HG03060 (cell line): ENCODE measurements at regions not wholly inside any gene's neighbourhood (a gene's known extent, or its start where the extent isn't known, plus 50 kb on each side); places are given as distances from the start of the nearest gene placed in this dataset.
A peak's percentile ranks its signal among the peaks of the same experiment; 100 is the strongest.
"Not testable (repeated sequence)": the region's sequence is repeated elsewhere in the genome, so short reads cannot be mapped to it uniquely, and the experiment has no call there.

Experiments
- ATAC-seq: cut with Tn5 transposase; IDR thresholded peaks from one replicate; pipeline ENCODE4 v1.9.1; 2021; ENCODE audit warnings: low read depth, moderate number of reproducible peaks; ENCODE audit not compliant: unreplicated experiment

- ATAC-seq: not testable (repeated sequence)
Measured at GRCh38 chr3:72161285-72161684, 376.3 kb upstream of the PROK2 start.

GRCh38 chr3:72160351-72160750 is 375.4 kb upstream of the PROK2 start:
- ATAC-seq: no peak

DNA sequence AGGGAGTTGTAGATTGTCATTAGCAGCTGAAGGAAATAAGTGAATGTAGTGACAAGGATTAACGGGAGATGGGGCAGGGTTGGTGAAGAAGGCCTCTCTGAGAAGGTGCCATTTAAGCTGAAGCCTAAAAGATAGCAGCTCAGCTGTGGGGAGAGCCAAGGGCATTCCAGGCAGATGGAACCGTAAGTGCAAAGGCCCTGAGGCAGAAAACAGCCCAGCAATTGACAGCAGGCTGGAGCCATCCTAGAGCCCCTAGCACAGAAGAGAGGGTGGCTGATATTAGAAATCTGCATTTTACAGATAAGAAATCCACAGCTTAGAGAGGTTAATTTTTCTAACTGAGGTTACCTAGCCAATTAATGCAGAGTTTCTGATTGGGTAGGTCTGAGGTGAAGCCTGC is 374.5 kb upstream of the PROK2 start:
- no peak for ATAC-seq

- no peak for ATAC-seq
Measured at GRCh38 chr3:72158639-72159326, 373.8 kb upstream of the PROK2 start.

DNA sequence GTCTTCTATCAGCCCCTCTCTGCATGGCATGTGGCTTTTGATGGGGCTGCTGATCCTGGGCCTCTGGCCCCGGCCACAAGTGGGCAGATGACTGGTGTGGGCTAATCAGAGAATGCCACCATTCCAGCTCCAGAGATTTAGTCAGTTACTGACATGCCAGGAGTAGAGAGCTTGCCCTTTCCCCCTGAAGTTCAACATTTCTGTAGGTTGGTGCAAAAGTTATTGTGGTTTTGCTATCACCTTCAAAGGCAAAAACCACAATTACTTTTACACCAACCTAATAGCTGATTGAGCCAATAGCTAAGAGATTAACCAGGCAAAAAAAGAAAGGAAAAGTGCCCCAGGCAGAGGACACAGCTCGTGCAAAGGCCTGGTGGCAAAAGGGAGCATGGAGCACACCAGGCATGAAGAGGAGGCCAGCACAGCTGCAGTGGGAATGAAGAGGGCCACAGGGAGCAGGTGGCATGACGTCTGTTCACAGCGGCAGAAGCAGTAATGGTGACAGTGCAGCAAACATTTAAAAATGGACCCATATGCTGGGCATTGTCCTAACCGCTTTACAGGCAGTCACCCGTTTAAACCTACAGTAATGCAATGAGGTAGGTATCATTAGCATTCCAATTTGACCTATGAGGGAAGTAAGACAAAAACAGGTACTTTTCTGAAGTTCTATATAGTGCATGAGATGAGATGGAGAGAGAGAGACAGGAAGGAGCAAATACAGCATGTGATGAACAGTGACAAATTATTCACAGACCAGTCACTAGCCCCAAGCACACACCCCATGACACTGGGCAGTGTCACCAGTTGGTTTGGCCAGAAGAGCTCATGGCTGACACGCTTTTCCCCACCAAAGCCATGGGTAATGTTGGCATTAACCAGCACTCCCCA is 373.0 kb upstream of the PROK2 start:
- peak; percentile 60 for ATAC-seq

DNA sequence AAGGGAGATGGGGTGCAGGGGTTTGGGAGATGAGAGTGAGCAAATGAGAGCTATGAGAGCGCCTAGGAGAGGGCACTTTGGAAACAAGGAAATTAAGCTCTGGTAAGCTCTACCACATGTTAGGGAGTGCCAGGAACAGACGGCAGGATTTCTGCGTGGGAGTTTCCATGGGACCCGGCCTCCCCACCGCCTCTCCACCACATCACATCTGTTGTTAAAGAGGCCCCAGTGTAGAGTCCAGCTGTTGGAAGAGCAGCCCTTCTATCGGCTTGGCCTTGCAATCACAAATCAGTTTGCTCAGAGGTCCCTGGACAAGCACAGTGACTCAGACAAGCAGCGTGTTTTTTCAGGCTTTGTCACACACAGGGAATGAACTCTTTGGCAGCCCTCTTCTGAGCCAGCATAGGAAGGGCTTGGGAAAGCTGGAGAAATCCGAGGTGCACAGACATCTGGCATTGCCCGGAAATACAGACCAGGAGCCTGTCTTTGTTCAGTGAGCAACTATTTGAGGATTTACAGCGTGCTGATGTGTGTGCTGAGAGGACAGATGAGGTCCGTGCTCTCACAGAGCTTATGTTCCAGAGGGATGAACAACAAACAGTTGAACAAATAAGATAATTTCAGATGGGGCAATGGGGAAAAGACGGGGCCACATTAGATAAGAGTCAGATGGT is 370.6 kb upstream of the PROK2 start:
- ATAC-seq: no peak

GRCh38 chr3:72154391-72155335 is 369.7 kb upstream of the PROK2 start:
- no peak for ATAC-seq

DNA sequence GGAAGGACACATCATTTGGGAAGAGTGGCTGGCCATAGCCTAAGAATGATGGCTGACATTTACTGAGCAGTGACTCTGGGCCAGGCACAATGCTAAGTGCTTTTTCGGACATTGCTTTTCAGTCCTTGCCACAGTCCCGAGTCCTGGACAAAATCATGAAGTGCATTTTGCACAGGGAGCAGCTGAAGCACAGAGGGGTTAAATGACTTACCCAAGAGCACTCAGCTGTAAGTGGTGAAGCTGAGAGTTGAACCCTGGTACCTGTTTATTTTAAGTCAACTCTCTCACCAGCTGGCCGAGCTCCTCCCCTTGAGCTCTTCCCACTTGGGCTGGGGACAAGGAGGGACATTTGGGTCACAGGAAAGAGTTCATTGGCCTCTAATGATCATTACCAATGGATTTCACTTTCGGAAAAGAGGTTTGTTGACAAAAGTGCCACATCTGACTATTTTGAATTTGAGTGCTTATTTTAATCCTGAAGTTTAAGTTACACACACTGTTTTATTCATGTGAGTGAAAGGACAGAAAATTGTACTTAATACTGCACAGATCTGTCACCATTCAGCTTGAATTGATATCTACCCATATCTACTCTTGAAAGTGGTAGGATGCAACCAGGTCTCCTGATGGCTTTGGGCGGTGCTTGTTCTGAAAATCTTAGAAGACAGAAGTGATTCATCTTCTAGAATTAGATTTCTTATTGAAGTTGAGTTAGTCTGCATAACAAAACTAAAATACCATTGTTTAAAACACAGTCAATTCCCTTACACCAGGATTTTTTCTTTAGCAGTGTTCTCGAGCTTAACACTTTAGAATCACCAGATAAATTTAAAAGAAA is 368.7 kb upstream of the PROK2 start:
- ATAC-seq: no peak

- ATAC-seq: no peak
Measured at GRCh38 chr3:72152551-72153476, 367.9 kb upstream of the PROK2 start.

GRCh38 chr3:72151465-72152238 is 366.7 kb upstream of the PROK2 start:
- ATAC-seq: no peak

- no peak for ATAC-seq
Measured at GRCh38 chr3:72150634-72151412, 365.9 kb upstream of the PROK2 start.

DNA sequence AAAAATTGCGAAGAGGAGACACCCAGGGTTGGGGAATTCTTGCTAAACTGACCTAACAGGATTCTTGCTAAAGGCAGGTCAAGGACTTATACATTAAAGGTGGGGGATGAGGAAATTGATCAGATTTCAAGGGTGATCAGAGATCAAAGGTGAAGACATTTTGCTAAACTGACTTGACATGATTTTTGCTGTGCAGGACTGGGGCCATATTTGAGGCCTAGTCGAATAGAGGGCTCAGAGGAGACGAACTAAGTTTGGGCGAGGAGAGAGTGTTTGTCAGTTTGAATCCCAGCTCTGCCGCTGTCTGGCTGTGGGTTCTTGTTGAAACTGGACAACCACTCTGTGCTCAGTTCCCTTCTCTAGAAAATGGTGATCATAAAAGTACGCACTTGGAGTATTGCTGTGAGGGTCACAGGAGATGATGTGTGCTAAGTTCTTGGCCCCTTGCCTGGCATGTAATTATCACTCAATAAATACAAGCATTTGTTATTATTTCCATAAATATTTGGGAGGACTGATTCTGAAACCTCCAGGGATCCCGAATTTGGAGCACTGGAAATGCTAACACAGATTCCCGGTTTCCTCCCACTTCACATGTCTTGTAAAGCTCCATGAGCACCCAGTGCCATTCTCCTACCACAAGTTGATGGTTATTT is 364.8 kb upstream of the PROK2 start:
- ATAC-seq: no peak

DNA sequence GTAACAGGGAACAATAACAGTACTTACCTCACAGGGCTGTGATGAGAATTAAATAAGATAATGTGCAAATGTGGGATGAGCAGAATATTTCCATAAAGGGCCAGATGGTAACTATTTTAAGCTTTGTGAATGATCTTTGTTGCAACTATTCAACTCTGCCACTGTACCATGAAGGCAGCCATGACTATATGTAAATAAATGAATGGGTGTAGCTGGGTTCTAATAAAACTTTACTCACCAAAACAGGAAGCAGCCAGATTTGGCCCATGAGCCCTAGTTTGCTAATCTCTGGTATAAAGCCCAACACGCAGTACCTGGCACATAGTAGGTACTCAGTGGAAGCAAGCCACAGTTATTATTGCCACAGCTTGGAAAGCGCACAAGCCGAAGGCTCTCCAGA is 362.7 kb upstream of the PROK2 start:
- ATAC-seq: no peak

DNA sequence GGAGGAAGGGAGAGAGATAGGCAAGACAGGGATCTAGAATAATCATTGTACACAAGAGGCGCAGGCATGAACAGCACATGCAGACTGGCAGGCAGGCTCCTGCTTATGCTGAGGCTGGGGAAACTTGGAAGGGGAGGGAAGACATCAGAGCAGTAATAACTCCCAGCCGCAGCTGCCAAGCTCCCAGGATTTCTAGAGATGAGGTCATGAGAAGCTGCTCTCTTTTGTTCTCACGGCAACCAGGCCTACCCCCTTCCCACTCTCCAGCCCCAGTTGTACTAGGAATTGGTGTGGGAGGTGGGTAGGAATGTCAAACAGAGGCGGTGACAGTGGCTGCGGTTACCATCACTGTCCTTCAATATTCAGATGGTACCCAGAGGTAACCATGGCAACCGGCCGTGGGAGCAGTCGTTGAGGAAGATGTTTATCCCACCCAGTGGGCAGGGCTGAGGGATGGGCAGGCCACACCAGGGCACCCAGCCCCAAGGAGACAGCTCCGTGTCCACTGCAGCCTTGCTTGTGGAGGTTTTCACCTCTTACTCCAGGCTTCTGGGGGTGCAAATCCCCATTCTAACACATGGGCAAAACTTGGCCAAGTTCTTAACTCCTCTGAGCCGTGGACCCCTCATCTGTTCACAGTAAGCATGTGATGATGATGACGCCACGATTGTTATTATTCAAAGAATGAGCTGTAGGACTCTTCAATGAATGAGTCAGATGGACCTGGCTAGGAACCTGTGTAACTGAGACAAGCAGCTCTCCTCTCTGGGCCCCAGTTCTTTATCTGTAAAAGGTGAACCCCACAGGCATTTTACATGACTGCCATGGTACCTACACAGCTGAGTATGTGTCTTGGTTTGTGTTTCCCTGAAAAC is 360.8 kb upstream of the PROK2 start:
- ATAC-seq: no peak

- ATAC-seq: no peak
Measured at GRCh38 chr3:72144773-72145505, 360.0 kb upstream of the PROK2 start.
